OCI-LY7 (cell line): ENCODE measurements at regions not wholly inside any gene's neighbourhood (a gene's known extent, or its start where the extent isn't known, plus 50 kb on each side); places are given as distances from the start of the nearest gene placed in this dataset.

Source experiments
- EZH2phosphoT487 ChIP-seq: fragments of 200-600 bp; sonication (generic); IDR thresholded peaks from 2 replicates; pipeline ENCODE4 v1.6.1; 2018; ENCODE audit warnings: low read depth, borderline replicate concordance, mild to moderate bottlenecking, mixed run types, antibody characterized with exemption, low read length, moderate library complexity, mixed read lengths
- TF ChIP-seq, protein P1 (sequence below): fragments of 200-600 bp; sonication (generic); conservative IDR thresholded peaks from 2 replicates; pipeline ENCODE4 v1.5.1; 2014; ENCODE audit warnings: mild to moderate bottlenecking, antibody characterized with exemption, low read length, moderate library complexity, mixed read lengths

DNA sequence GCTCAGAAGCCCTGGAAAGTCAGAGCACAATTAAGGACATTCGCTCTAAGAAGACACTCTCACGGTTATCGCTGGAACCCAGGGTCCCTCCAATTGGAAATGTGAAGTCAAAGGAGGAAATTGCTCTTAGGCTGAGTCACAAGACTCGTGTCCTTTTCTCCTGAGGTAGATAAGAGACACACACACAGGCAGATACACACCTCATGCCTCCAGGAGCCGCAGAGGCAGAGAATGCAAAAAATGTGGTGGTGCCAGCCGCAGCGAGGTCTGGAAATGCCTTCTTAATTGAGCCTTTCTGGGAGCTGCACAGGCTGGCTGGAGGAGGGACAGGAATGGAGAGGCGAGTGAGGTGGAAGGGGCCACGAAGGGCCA is 189.3 kb downstream of the OPA1 start:
- TF ChIP-seq, protein P1, sequence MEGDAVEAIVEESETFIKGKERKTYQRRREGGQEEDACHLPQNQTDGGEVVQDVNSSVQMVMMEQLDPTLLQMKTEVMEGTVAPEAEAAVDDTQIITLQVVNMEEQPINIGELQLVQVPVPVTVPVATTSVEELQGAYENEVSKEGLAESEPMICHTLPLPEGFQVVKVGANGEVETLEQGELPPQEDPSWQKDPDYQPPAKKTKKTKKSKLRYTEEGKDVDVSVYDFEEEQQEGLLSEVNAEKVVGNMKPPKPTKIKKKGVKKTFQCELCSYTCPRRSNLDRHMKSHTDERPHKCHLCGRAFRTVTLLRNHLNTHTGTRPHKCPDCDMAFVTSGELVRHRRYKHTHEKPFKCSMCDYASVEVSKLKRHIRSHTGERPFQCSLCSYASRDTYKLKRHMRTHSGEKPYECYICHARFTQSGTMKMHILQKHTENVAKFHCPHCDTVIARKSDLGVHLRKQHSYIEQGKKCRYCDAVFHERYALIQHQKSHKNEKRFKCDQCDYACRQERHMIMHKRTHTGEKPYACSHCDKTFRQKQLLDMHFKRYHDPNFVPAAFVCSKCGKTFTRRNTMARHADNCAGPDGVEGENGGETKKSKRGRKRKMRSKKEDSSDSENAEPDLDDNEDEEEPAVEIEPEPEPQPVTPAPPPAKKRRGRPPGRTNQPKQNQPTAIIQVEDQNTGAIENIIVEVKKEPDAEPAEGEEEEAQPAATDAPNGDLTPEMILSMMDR: no peak
- TF ChIP-seq EZH2phosphoT487: no peak
